ENCODE measurements at regions not wholly inside any gene's neighbourhood (a gene's known extent, or its start where the extent isn't known, plus 50 kb on each side); places are given as distances from the start of the nearest gene placed in this dataset.

- Histone ChIP-seq H3K4me3 (no peak overlapping the region), H3K27ac (no peak overlapping the region), H3K9me3 (no peaks in the 10 kb centered on the region), H3K4me1 (no peaks in the 10 kb centered on the region), H3K36me3 (replicated peaks in 1 of 2; ENCODE audit: insufficient read depth in 1 of 2, low read depth in 2 of 2) (no peaks in the 10 kb centered on the region), H3K27me3 (no peaks in the 10 kb centered on the region)
- TF ChIP-seq CTCF (IDR thresholded peaks at IDR 0.05): no peak
- no peak for TF ChIP-seq POLR2A (IDR thresholded peaks at IDR 0.05)
- DNase-seq: peak in 3 of 4 donors; percentile 27 to 59 (median 55)
- intact Hi-C loops (cut with DNase I): no loop called here
- 84 to 93% methylated on average over 6 of the region's 6 CpGs for WGBS, 2 donors
- ATAC-seq: peak; percentile 92
Measured at GRCh38 chr6:106894978-106895702, 79.4 kb downstream of the CD24 start.

DNA sequence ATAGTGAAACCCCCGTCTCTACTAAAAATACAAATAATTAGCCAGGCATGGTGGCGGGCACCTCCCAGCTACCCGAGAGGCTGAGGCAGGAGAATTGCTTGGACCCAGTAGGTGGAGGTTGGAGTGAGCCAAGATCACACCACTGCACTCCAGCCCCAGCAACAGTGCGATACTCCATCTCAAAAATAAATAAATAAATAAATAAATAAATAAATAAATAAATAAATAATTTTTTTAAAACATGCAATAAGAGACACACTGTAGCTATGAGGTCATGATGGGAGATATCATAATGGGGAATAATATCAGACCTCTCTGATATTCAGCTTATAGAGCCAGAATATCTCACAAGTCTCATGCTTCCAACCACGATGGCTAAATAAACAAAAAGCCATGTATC is 82.3 kb downstream of the CD24 start:
- Histone ChIP-seq H3K27ac (no peak overlapping the region), H3K4me1 (peaks cover 21% of the 10 kb centered on the region), H3K36me3 (replicated peaks in 1 of 2; ENCODE audit: insufficient read depth in 1 of 2, low read depth in 2 of 2) (no peaks in the 10 kb centered on the region), H3K27me3 (no peaks in the 10 kb centered on the region), H3K9me3 (no peaks in the 10 kb centered on the region), H3K4me3 (no peak overlapping the region)
- intact Hi-C loops (cut with DNase I): no loop called here
- ATAC-seq: no peak
- 90 to 93% methylated on average over 5 of the region's 5 CpGs for WGBS, 2 donors
- no peak for DNase-seq
- TF ChIP-seq CTCF (IDR thresholded peaks at IDR 0.05): no peak
- no peak for TF ChIP-seq POLR2A (IDR thresholded peaks at IDR 0.05)

GRCh38 chr6:106890447-106890846 is 84.1 kb downstream of the CD24 start:
- intact Hi-C loops (cut with DNase I): no loop called here
- TF ChIP-seq POLR2A (IDR thresholded peaks at IDR 0.05): no peak
- no peak for TF ChIP-seq CTCF (IDR thresholded peaks at IDR 0.05)
- no peak overlapping the region for H3K4me3 ChIP-seq
- ATAC-seq (no peak), DNase-seq (no peak)
- 92 to 93% methylated on average over 2 of the region's 2 CpGs for WGBS, 2 donors
- H3K4me1 ChIP-seq: peaks cover 35% of the 10 kb centered on the region
- no peaks in the 10 kb centered on the region for H3K36me3 ChIP-seq (replicated peaks in 1 of 2; ENCODE audit: insufficient read depth in 1 of 2, low read depth in 2 of 2)
- H3K9me3 ChIP-seq: no peaks in the 10 kb centered on the region
- H3K27me3 ChIP-seq: no peaks in the 10 kb centered on the region
- no peak overlapping the region for H3K27ac ChIP-seq

DNA sequence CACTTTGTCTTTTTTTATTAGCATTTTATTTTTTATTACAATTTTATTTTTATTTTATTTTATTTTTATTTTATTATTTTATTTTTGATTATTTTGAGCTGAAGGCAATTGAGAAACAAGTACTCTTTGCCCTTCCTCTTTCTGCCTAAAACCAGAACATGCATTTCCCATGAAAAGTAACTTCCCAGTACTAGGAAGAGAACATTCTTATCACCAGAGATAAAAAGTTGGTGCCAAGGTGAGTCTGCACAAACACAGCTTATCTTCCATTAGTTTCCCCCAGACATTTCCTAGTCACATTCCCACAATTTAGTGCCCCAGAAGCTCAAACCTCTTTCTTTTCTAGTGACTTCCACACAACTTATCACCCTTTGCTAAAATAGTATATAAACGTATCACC is 84.8 kb downstream of the CD24 start:
- Histone ChIP-seq H3K9me3 (no peaks in the 10 kb centered on the region), H3K4me3 (no peak overlapping the region), H3K27ac (no peak overlapping the region), H3K4me1 (peaks cover 36% of the 10 kb centered on the region), H3K27me3 (no peaks in the 10 kb centered on the region), H3K36me3 (replicated peaks in 1 of 2; ENCODE audit: insufficient read depth in 1 of 2, low read depth in 2 of 2) (no peaks in the 10 kb centered on the region)
- DNase-seq (no peak), ATAC-seq (no peak)
- TF ChIP-seq CTCF (IDR thresholded peaks at IDR 0.05): no peak
- no peak for TF ChIP-seq POLR2A (IDR thresholded peaks at IDR 0.05)
- intact Hi-C loops (cut with DNase I): no loop called here
- 73 to 82% methylated on average over 1 of the region's 1 CpG for WGBS, 2 donors
